ENCODE measurements at regions not wholly inside any gene's neighbourhood (a gene's known extent, or its start where the extent isn't known, plus 50 kb on each side); places are given as distances from the start of the nearest gene placed in this dataset.

- Histone ChIP-seq H3K4me3 (replicated peaks in 1 of 3; ENCODE audit: insufficient read depth in 1 of 3, low read depth in 1 of 3, low read length in 3 of 3) (no peak overlapping the region), H2AFZ (ENCODE audit: low read depth, low read length) (no peak overlapping the region), H3K36me3 (ENCODE audit: control insufficient read depth in 2 of 2, extremely low read depth in 1 of 2, insufficient read depth in 2 of 2, low read length in 2 of 2) (no peaks in the 10 kb centered on the region), H3K9me1 (replicated peaks; ENCODE audit: control insufficient read depth, extremely low read depth, insufficient read depth, low read length) (no peaks in the 10 kb centered on the region), H4K20me1 (replicated peaks; ENCODE audit: control insufficient read depth, extremely low read depth, insufficient read depth, low read length) (no peaks in the 10 kb centered on the region), H3K4me2 (ENCODE audit: insufficient read depth, low read length) (no peak overlapping the region), H3K27ac (ENCODE audit: insufficient read depth, low read depth, low read length) (no peak overlapping the region), H3K9me3 (replicated peaks; ENCODE audit: control insufficient read depth, insufficient read depth, low read length) (no peaks in the 10 kb centered on the region), H3K27me3 (ENCODE audit: control insufficient read depth in 2 of 2, insufficient read depth in 2 of 2, low read length in 2 of 2) (no peaks in the 10 kb centered on the region), H3K9ac (replicated peaks; ENCODE audit: extremely low read depth, insufficient read depth, low read length) (no peak overlapping the region), H3K79me2 (ENCODE audit: control insufficient read depth, insufficient read depth, low read length) (no peaks in the 10 kb centered on the region), H3K4me1 (ENCODE audit: control insufficient read depth, extremely low read depth, insufficient read depth, low read length) (no peaks in the 10 kb centered on the region)
- BruUV-seq (replicated peaks), result no TSS peak
- FAIRE-seq (no peak), DNase-seq (ENCODE audit: low read depth, low spot score) (no peak)
- ChIA-PET POLR2A (no interaction called here), CTCF (interaction anchor here (1.2 kb wide), 1 partner anchor 12 kb away, joined by 3 read pairs; no protein-coding TSS in a partner anchor)
- intact Hi-C loops (cut with micrococcal nuclease), result no loop called here
- TF ChIP-seq CTCF (IDR thresholded peaks at IDR 0.05; ENCODE audit: extremely low read depth in 1 of 2, insufficient read depth in 1 of 2, low read depth in 1 of 2, low read length in 2 of 2), result no peak
- no peak for TF ChIP-seq MAX (IDR thresholded peaks at IDR 0.05; ENCODE audit: insufficient read depth, insufficient read length)
- no peak for TF ChIP-seq POLR2AphosphoS5 (IDR thresholded peaks at IDR 0.05; ENCODE audit: insufficient read depth, low read depth, low read length)
- TF ChIP-seq MYC (IDR thresholded peaks at IDR 0.05; ENCODE audit: low read depth, low read length), result no peak
- no peak for TF ChIP-seq POLR2A (IDR thresholded peaks at IDR 0.05; ENCODE audit: low read depth, low read length)
- TF ChIP-seq EZH2 (IDR thresholded peaks at IDR 0.05; ENCODE audit: borderline replicate concordance, low read depth, low read length, severe bottlenecking), result no peak
- TF ChIP-seq GATA2 (IDR thresholded peaks at IDR 0.05; ENCODE audit: insufficient read depth, insufficient read length, low read depth, low read length), result no peak
- no peak for TF ChIP-seq JUN (IDR thresholded peaks at IDR 0.05; ENCODE audit: borderline replicate concordance, insufficient read depth, insufficient read length, low read depth)
- TF ChIP-seq FOS (IDR thresholded peaks at IDR 0.05; ENCODE audit: borderline replicate concordance, insufficient read depth, low read length), result no peak
- dilution Hi-C loops (cut with MboI; ENCODE audit: extremely low pct_ligation_motif_present, low sequenced_read_pairs), result no loop called here
Observed at GRCh38 chr21:28402616-28402989, 590.1 kb downstream of the LTN1 start.
